ENCODE measurements at regions not wholly inside any gene's neighbourhood (a gene's known extent, or its start where the extent isn't known, plus 50 kb on each side); places are given as distances from the start of the nearest gene placed in this dataset.

GRCh38 chr13:97145057-97145456 lies 77.1 kb upstream of the MBNL2 start:
- no peaks in the 10 kb centered on the region for H3K27me3 ChIP-seq
- no peak for DNase-seq (ENCODE audit: low spot score)
- no peaks in the 10 kb centered on the region for H3K9me3 ChIP-seq
- H3K36me3 ChIP-seq, result no peaks in the 10 kb centered on the region
- no peak overlapping the region for H3K27ac ChIP-seq
- no peak overlapping the region for H3K4me3 ChIP-seq
- H3K4me1 ChIP-seq, result peaks cover 0 to 21% of the 10 kb centered on the region in 2 donors
- no peak for TF ChIP-seq CTCF (IDR thresholded peaks at IDR 0.05)

GRCh38 chr13:97148894-97149293 lies 73.2 kb upstream of the MBNL2 start:
- no peak overlapping the region for H3K4me3 ChIP-seq
- TF ChIP-seq CTCF (IDR thresholded peaks at IDR 0.05), result no peak
- no peaks in the 10 kb centered on the region for H3K36me3 ChIP-seq
- H3K9me3 ChIP-seq, result no peaks in the 10 kb centered on the region
- no peaks in the 10 kb centered on the region for H3K27me3 ChIP-seq
- H3K27ac ChIP-seq, result no peak overlapping the region
- DNase-seq (ENCODE audit: low spot score), result no peak
- peaks cover 0 to 7% of the 10 kb centered on the region in 2 donors for H3K4me1 ChIP-seq

- no peaks in the 10 kb centered on the region for H3K4me1 ChIP-seq
- H3K27ac ChIP-seq, result no peak overlapping the region
- no peak for DNase-seq (ENCODE audit: low spot score)
- TF ChIP-seq CTCF (IDR thresholded peaks at IDR 0.05), result no peak
- H3K4me3 ChIP-seq, result no peak overlapping the region
- no peaks in the 10 kb centered on the region for H3K27me3 ChIP-seq
- H3K36me3 ChIP-seq, result no peaks in the 10 kb centered on the region
- no peaks in the 10 kb centered on the region for H3K9me3 ChIP-seq
These were observed 61.7 kb upstream of the MBNL2 start for GRCh38 chr13:97160421-97160820.

- no peaks in the 10 kb centered on the region for H3K36me3 ChIP-seq
- no peak overlapping the region for H3K4me3 ChIP-seq
- no peaks in the 10 kb centered on the region for H3K27me3 ChIP-seq
- no peak for TF ChIP-seq CTCF (IDR thresholded peaks at IDR 0.05)
- peaks cover 0 to 3% of the 10 kb centered on the region in 2 donors for H3K4me1 ChIP-seq
- no peak overlapping the region for H3K27ac ChIP-seq
- no peak for DNase-seq (ENCODE audit: low spot score)
- H3K9me3 ChIP-seq, result no peaks in the 10 kb centered on the region
These were observed 60.4 kb upstream of the MBNL2 start for GRCh38 chr13:97161582-97162231.

- DNase-seq (ENCODE audit: low spot score), result no peak
- no peaks in the 10 kb centered on the region for H3K36me3 ChIP-seq
- no peak overlapping the region for H3K4me3 ChIP-seq
- no peaks in the 10 kb centered on the region for H3K27me3 ChIP-seq
- no peak for TF ChIP-seq CTCF (IDR thresholded peaks at IDR 0.05)
- peaks cover 0 to 3% of the 10 kb centered on the region in 2 donors for H3K4me1 ChIP-seq
- H3K27ac ChIP-seq, result no peak overlapping the region
- no peaks in the 10 kb centered on the region for H3K9me3 ChIP-seq
These were observed 56.4 kb upstream of the MBNL2 start for GRCh38 chr13:97165502-97166425.
